K562 (cell line): ENCODE measurements at regions not wholly inside any gene's neighbourhood (a gene's known extent, or its start where the extent isn't known, plus 50 kb on each side); places are given as distances from the start of the nearest gene placed in this dataset.

ENCODE experiments used
- ATAC-seq: fragments of 200-7000 bp; cut with Tn5 transposase; 3 replicates; pipeline ENCODE4 v1.9.1; 2020; ENCODE audit warnings: moderate library complexity
- BruUV-seq: library from RNA; stranded (reverse); fragments of 400-500 nt; replicated peaks from 2 replicates; lab custom pipeline; 2021; lab: Mats Ljungman, UMichigan
- CTCF ChIA-PET: fragments of 300-600 bp; formaldehyde crosslinking; extraction: SDS; loops from one replicate; lab custom pipeline; 2021; ENCODE audit warnings: low intra/inter-chr PET ratio; lab: Yijun Ruan, JAX
- POLR2A ChIA-PET: fragments of 300-600, 350-650 bp; sonication (Branson Sonifier 250); formaldehyde crosslinking; extraction: SDS; loops from one replicate; lab custom pipeline; 2021; ENCODE audit warnings: antibody characterized with exemption, inconsistent platforms; lab: Yijun Ruan, JAX
- DNase-seq, 4 experiments: peaks; one replicate each; pipeline versions ENCODE4 v3.0.0 to v3.0.0-alpha.2; 2011 to 2018; ENCODE audit warnings: low spot score in 3 of 4, mixed read lengths in 3 of 4; ENCODE audit errors: extremely low read depth in 1 of 4
- FAIRE-seq: peaks from 2 replicates; lab custom pipeline; 2011; peaks lifted over from hg19 to GRCh38; lab: Jason Lieb, UNC
- H2AFZ ChIP-seq: 2 replicates; pipeline ENCODE4 v1.6.0; 2011; ENCODE audit warnings: low read depth, low read length, control low read depth, inconsistent platforms
- H3K27ac ChIP-seq: fragments of 200-600 bp; 3 replicates; pipeline ENCODE4 v1.8.0; 2011; ENCODE audit warnings: low read depth, mild to moderate bottlenecking, control low read depth, inconsistent platforms, low read length, moderate library complexity, mixed read lengths; ENCODE audit errors: extremely low read depth
- H3K27me3 ChIP-seq, 2 experiments: fragments of 300-600 bp in 1 of 2; 2 replicates in 1 of 2; 3 replicates in 1 of 2; pipeline versions ENCODE4 v1.6.0 to v1.8.0; 2011; ENCODE audit warnings: inconsistent platforms in 2 of 2, low read length in 2 of 2, mild to moderate bottlenecking in 1 of 2, mixed read lengths in 1 of 2, moderate library complexity in 1 of 2; ENCODE audit not compliant: control insufficient read depth in 2 of 2, insufficient read depth in 2 of 2
- H3K36me3 ChIP-seq: fragments of 300-600 bp; 3 replicates; pipeline ENCODE4 v1.8.0; 2011; ENCODE audit warnings: mild to moderate bottlenecking, low read length, inconsistent platforms; ENCODE audit not compliant: control insufficient read depth, insufficient read depth
- H3K4me1 ChIP-seq, 2 experiments: fragments of 200-600 bp in 1 of 2; replicated peaks in 1 of 2; 2 replicates in 1 of 2; 3 replicates in 1 of 2; pipeline versions ENCODE4 v1.5.1 to v1.8.0; 2011; ENCODE audit warnings: inconsistent platforms in 2 of 2, low read length in 2 of 2, mild to moderate bottlenecking in 1 of 2, mixed read lengths in 1 of 2, moderate library complexity in 1 of 2; ENCODE audit not compliant: control insufficient read depth in 2 of 2, insufficient read depth in 2 of 2
- H3K4me2 ChIP-seq: 2 replicates; pipeline ENCODE4 v1.6.1; 2011; ENCODE audit warnings: low read length, control low read depth, inconsistent platforms, mixed read lengths; ENCODE audit not compliant: insufficient read depth
- H3K4me3 ChIP-seq: fragments of 200-600 bp; sonication (generic), shearing (Covaris generic); 2 replicates; pipeline ENCODE4 v1.5.1; 2016; ENCODE audit warnings: control low read depth, inconsistent platforms
- H3K79me2 ChIP-seq: fragments of 200-600 bp; 3 replicates; pipeline ENCODE4 v1.8.0; 2011; ENCODE audit warnings: low read length, inconsistent platforms; ENCODE audit not compliant: control insufficient read depth, insufficient read depth
- H3K9ac ChIP-seq, 2 experiments: 2 replicates each; pipeline versions ENCODE4 v1.6.0 to v1.6.1; 2011; ENCODE audit warnings: low read depth in 2 of 2, low read length in 2 of 2, control low read depth in 1 of 2, inconsistent platforms in 1 of 2, mild to moderate bottlenecking in 1 of 2, mixed read lengths in 1 of 2; ENCODE audit not compliant: insufficient read depth in 1 of 2
- H3K9me1 ChIP-seq: one replicate; pipeline ENCODE4 v1.6.0; 2011; ENCODE audit warnings: inconsistent platforms, mild to moderate bottlenecking, low read length, moderate library complexity; ENCODE audit not compliant: control insufficient read depth, insufficient read depth
- H3K9me3 ChIP-seq: replicated peaks from 2 replicates; pipeline ENCODE4 v1.5.1; 2011; ENCODE audit warnings: low read depth, low read length, inconsistent platforms; ENCODE audit not compliant: control insufficient read depth, insufficient read depth
- H4K20me1 ChIP-seq: replicated peaks from 2 replicates; pipeline ENCODE4 v1.6.1; 2011; ENCODE audit warnings: low read length, inconsistent platforms, mixed read lengths; ENCODE audit not compliant: control insufficient read depth, insufficient read depth
- MCM5 ChIP-seq: fragments of 450-650 bp; IDR thresholded peaks from 2 replicates; pipeline ENCODE4 v1.6.1; 2016; ENCODE audit warnings: low read depth
- RFX7 ChIP-seq: fragments of 250-450 bp; sonication (Bioruptor Pico); IDR thresholded peaks from 2 replicates; pipeline ENCODE4 v1.5.1; 2021; ENCODE audit warnings: mild to moderate bottlenecking
- SREBF1 ChIP-seq: fragments of 150-350 bp; IDR thresholded peaks from 2 replicates; pipeline ENCODE4 v1.6.1; 2014; ENCODE audit warnings: antibody characterized with exemption, low read depth, low read length, borderline replicate concordance
- ZNF696 ChIP-seq: fragments of 250-450 bp; sonication (Bioruptor Pico); conservative IDR thresholded peaks from 2 replicates; pipeline ENCODE4 v1.4.0; 2020; ENCODE audit warnings: mild to moderate bottlenecking, moderate library complexity
- WGBS: fragments of 100-300 bp; shearing (Covaris generic); methylation state at CpG from one replicate; pipeline ENCODE4 v1.1.6; 2016; ENCODE audit warnings: low coverage, mixed read lengths; ENCODE audit not compliant: insufficient coverage; ENCODE audit errors: missing lambda C conversion rate; 5-methylcytosine and 5-hydroxymethylcytosine counted together
- in situ Hi-C: fragments of 300-500 bp; cut with MboI; formaldehyde crosslinking; loops from 4 replicates; pipeline ENCODE4 v1.15.0; 2018; ENCODE audit warnings: inconsistent platforms, mixed read lengths
- intact Hi-C: fragments of 100-400 bp; cut with micrococcal nuclease; formaldehyde crosslinking; loops from 2 replicates; pipeline ENCODE4 v1.14.2; 2022

- TF ChIP-seq RFX7 (CRISPR knock-in tag) = no peak
- TF ChIP-seq, all 486 proteins: peak for 0
Measured at GRCh38 chr3:99568663-99569335, 69.6 kb upstream of the COL8A1 start (continued).

GRCh38 chr3:99565331-99565730 is 73.1 kb upstream of the COL8A1 start:
- POLR2A ChIA-PET = no interaction called here
- ATAC-seq (no peak), FAIRE-seq (no peak), DNase-seq (no peak)
- WGBS = 0% methylated on average over 3 of the region's 3 CpGs
- no peaks in the 10 kb centered on the region for H3K27me3 ChIP-seq
- H3K9me1 ChIP-seq = no peaks in the 10 kb centered on the region
- H3K4me3 ChIP-seq = no peak overlapping the region
- no peaks in the 10 kb centered on the region for H3K36me3 ChIP-seq
- BruUV-seq = no TSS peak
- CTCF ChIA-PET = no interaction called here
- H3K4me2 ChIP-seq = no peak overlapping the region
- H3K9ac ChIP-seq = no peak overlapping the region
- no peak overlapping the region for H2AFZ ChIP-seq
- H3K27ac ChIP-seq = no peak overlapping the region
- TF ChIP-seq MCM5 (no peak), ZNF696 (no peak), SREBF1 (no peak)
- TF ChIP-seq, all 486 proteins: peak for 0
- no peaks in the 10 kb centered on the region for H3K4me1 ChIP-seq
- H3K9me3 ChIP-seq = no peaks in the 10 kb centered on the region
- no peaks in the 10 kb centered on the region for H3K79me2 ChIP-seq
- intact Hi-C loops = no loop called here
- H4K20me1 ChIP-seq = no peaks in the 10 kb centered on the region
- in situ Hi-C loops = no loop called here
